GM12892 (cell line): ENCODE measurements at regions not wholly inside any gene's neighbourhood (a gene's known extent, or its start where the extent isn't known, plus 50 kb on each side); places are given as distances from the start of the nearest gene placed in this dataset.

Experiments
- DNase-seq: peaks from one replicate; pipeline ENCODE4 v3.0.0; 2011; ENCODE audit not compliant: insufficient read length
- FAIRE-seq: peaks from 2 replicates; lab custom pipeline; 2011; peaks lifted over from hg19 to GRCh38; lab: Jason Lieb, UNC
- POLR2A ChIP-seq: IDR thresholded peaks from 2 replicates; pipeline ENCODE4 v1.6.1; 2011; ENCODE audit warnings: low read depth, low read length, control low read depth
- POLR2AphosphoS5 ChIP-seq: IDR thresholded peaks from 2 replicates; pipeline ENCODE4 v1.6.1; 2011; ENCODE audit warnings: low read depth, low read length, control low read depth
- TAF1 ChIP-seq: IDR thresholded peaks from 2 replicates; pipeline ENCODE4 v1.6.1; 2011; ENCODE audit warnings: low read depth, mild to moderate bottlenecking, control low read depth, low read length, borderline replicate concordance

GRCh38 chr12:58764100-58764953 lies 156.0 kb downstream of the LRIG3 start:
- no peak for DNase-seq
- TF ChIP-seq POLR2A (no peak), TAF1 (no peak), POLR2AphosphoS5 (no peak)
- FAIRE-seq: no peak

GRCh38 chr12:58765076-58765475 lies 155.2 kb downstream of the LRIG3 start:
- no peak for FAIRE-seq
- TF ChIP-seq POLR2AphosphoS5 (no peak), POLR2A (no peak), TAF1 (no peak)
- DNase-seq: no peak

GRCh38 chr12:58765653-58766512 lies 154.4 kb downstream of the LRIG3 start:
- DNase-seq: no peak
- no peak for FAIRE-seq
- TF ChIP-seq POLR2AphosphoS5 (no peak), TAF1 (no peak), POLR2A (no peak)

GRCh38 chr12:58766513-58766870 lies 153.8 kb downstream of the LRIG3 start:
- DNase-seq (no peak), FAIRE-seq (no peak)
- TF ChIP-seq TAF1 (no peak), POLR2A (no peak), POLR2AphosphoS5 (no peak)

- no peak for FAIRE-seq
- no peak for TF ChIP-seq POLR2A
- no peak for TF ChIP-seq TAF1
- TF ChIP-seq POLR2AphosphoS5: no peak
These were observed 152.8 kb downstream of the LRIG3 start for GRCh38 chr12:58767496-58767895.

GRCh38 chr12:58773986-58774385 lies 146.3 kb downstream of the LRIG3 start:
- DNase-seq: no peak
- FAIRE-seq: no peak
- no peak for TF ChIP-seq TAF1
- TF ChIP-seq POLR2AphosphoS5: no peak
- no peak for TF ChIP-seq POLR2A

More at GRCh38 chr12:58767496-58767895, 152.8 kb downstream of the LRIG3 start:
- DNase-seq: no peak

GRCh38 chr12:58774731-58775130 lies 145.6 kb downstream of the LRIG3 start:
- DNase-seq (no peak), FAIRE-seq (no peak)
- TF ChIP-seq POLR2A (no peak), POLR2AphosphoS5 (no peak), TAF1 (no peak)

GRCh38 chr12:58775396-58775795 lies 144.9 kb downstream of the LRIG3 start:
- DNase-seq (no peak), FAIRE-seq (no peak)
- TF ChIP-seq POLR2A (no peak), TAF1 (no peak), POLR2AphosphoS5 (no peak)

- no peak for FAIRE-seq
- TF ChIP-seq TAF1 (no peak), POLR2A (no peak), POLR2AphosphoS5 (no peak)
These were observed 144.2 kb downstream of the LRIG3 start for GRCh38 chr12:58776144-58776543.

GRCh38 chr12:58777815-58778214 lies 142.5 kb downstream of the LRIG3 start:
- no peak for TF ChIP-seq TAF1
- no peak for TF ChIP-seq POLR2A
- no peak for FAIRE-seq

More at GRCh38 chr12:58776144-58776543, 144.2 kb downstream of the LRIG3 start:
- DNase-seq: no peak

GRCh38 chr12:58781609-58782008 lies 138.7 kb downstream of the LRIG3 start:
- no peak for TF ChIP-seq POLR2A
- TF ChIP-seq POLR2AphosphoS5: no peak
- no peak for TF ChIP-seq TAF1
- no peak for DNase-seq
- FAIRE-seq: no peak

More at GRCh38 chr12:58777815-58778214, 142.5 kb downstream of the LRIG3 start:
- no peak for DNase-seq
